IMR-90 (cell line): ENCODE measurements at regions not wholly inside any gene's neighbourhood (a gene's known extent, or its start where the extent isn't known, plus 50 kb on each side); places are given as distances from the start of the nearest gene placed in this dataset.

ENCODE experiments used
- ATAC-seq: fragments of 200-7000 bp; cut with Tn5 transposase; 2 replicates; pipeline ENCODE4 v1.9.1; 2020; ENCODE audit warnings: low read depth, mild to moderate bottlenecking, moderate library complexity
- BruUV-seq: library from RNA; stranded (reverse); fragments of 400-500 nt; replicated peaks from 2 replicates; lab custom pipeline; 2021; lab: Mats Ljungman, UMichigan
- CTCF ChIA-PET: fragments of 300-600 bp; formaldehyde crosslinking; extraction: SDS; loops from one replicate; lab custom pipeline; 2021; ENCODE audit warnings: antibody characterized with exemption; lab: Yijun Ruan, JAX
- POLR2A ChIA-PET: fragments of 300-600 bp; sonication (Branson Sonifier 250); formaldehyde crosslinking; loops from one replicate; lab custom pipeline; 2022; ENCODE audit warnings: antibody characterized with exemption; ENCODE audit not compliant: unreplicated experiment; lab: Charles Lee
- DNase-seq: peaks from one replicate; pipeline ENCODE4 v3.0.0; 2013
- H2AFZ ChIP-seq: replicated peaks from 2 replicates; pipeline ENCODE3; 2013; ENCODE audit warnings: low read length, mild to moderate bottlenecking; ENCODE audit not compliant: poor library complexity
- H2AK5ac ChIP-seq: 2 replicates; pipeline ENCODE4 v1.6.1; 2013; ENCODE audit warnings: low read depth, low read length, inconsistent platforms
- H2AK9ac ChIP-seq: replicated peaks from 2 replicates; pipeline ENCODE3; 2013; ENCODE audit warnings: mild to moderate bottlenecking, low read depth, low read length, moderate library complexity; ENCODE audit not compliant: poor library complexity
- H2BK120ac ChIP-seq: 2 replicates; pipeline ENCODE4 v1.6.1; 2013; ENCODE audit warnings: low read depth, low read length, inconsistent platforms
- H2BK15ac ChIP-seq: 3 replicates; pipeline ENCODE4 v1.6.1; 2013; ENCODE audit warnings: low read depth, low read length, inconsistent platforms
- H2BK20ac ChIP-seq: 2 replicates; pipeline ENCODE4 v1.6.1; 2013; ENCODE audit warnings: low read depth, mild to moderate bottlenecking, inconsistent platforms, low read length, moderate library complexity
- H2BK5ac ChIP-seq: 2 replicates; pipeline ENCODE4 v1.6.1; 2013; ENCODE audit warnings: mild to moderate bottlenecking, low read depth, low read length, inconsistent platforms; ENCODE audit not compliant: poor library complexity, severe bottlenecking
- H3K14ac ChIP-seq: replicated peaks from 2 replicates; pipeline ENCODE4 v1.6.1; 2013; ENCODE audit warnings: low read depth, low read length, inconsistent platforms
- H3K18ac ChIP-seq: 2 replicates; pipeline ENCODE4 v1.6.1; 2013; ENCODE audit warnings: low read depth, low read length, control low read depth
- H3K23ac ChIP-seq: 2 replicates; pipeline ENCODE4 v1.6.1; 2013; ENCODE audit warnings: low read depth, low read length, inconsistent platforms
- H3K27ac ChIP-seq: 2 replicates; pipeline ENCODE4 v1.5.1; 2013; ENCODE audit warnings: mild to moderate bottlenecking, control low read depth, low read length; ENCODE audit not compliant: insufficient read depth
- H3K27me3 ChIP-seq: 2 replicates; pipeline ENCODE4 v1.6.1; 2013; ENCODE audit warnings: low read length; ENCODE audit not compliant: control insufficient read depth, insufficient read depth
- H3K36me3 ChIP-seq: 2 replicates; pipeline ENCODE4 v1.6.1; 2013; ENCODE audit warnings: low read length, mixed read lengths; ENCODE audit not compliant: control insufficient read depth, insufficient read depth
- H3K4ac ChIP-seq: 2 replicates; pipeline ENCODE4 v1.6.1; 2013; ENCODE audit warnings: low read depth, low read length, inconsistent platforms
- H3K4me1 ChIP-seq: 2 replicates; pipeline ENCODE4 v1.6.1; 2013; ENCODE audit warnings: low read length, mixed read lengths; ENCODE audit not compliant: control insufficient read depth, insufficient read depth
- H3K4me2 ChIP-seq: 2 replicates; pipeline ENCODE4 v1.6.1; 2013; ENCODE audit warnings: low read depth, mild to moderate bottlenecking, control low read depth, low read length, moderate library complexity
- H3K4me3 ChIP-seq: 2 replicates; pipeline ENCODE4 v1.5.1; 2013; ENCODE audit warnings: low read depth, mild to moderate bottlenecking, control low read depth, low read length, moderate library complexity; ENCODE audit not compliant: insufficient read depth
- H3K56ac ChIP-seq: 2 replicates; pipeline ENCODE4 v1.6.1; 2013; ENCODE audit warnings: low read length, inconsistent platforms; ENCODE audit not compliant: insufficient read depth; ENCODE audit errors: extremely low read depth
- H3K79me1 ChIP-seq, 2 experiments: 2 replicates each; pipeline ENCODE4 v1.6.1; 2013; ENCODE audit warnings: low read length in 2 of 2, inconsistent platforms in 1 of 2, low read depth in 1 of 2
- H3K9ac ChIP-seq: 2 replicates; pipeline ENCODE4 v1.6.1; 2013; ENCODE audit warnings: low read depth, low read length, control low read depth
- H3K9me1 ChIP-seq: 2 replicates; pipeline ENCODE4 v1.6.1; 2013; ENCODE audit warnings: low read length, inconsistent platforms; ENCODE audit not compliant: insufficient read depth
- H3K9me3 ChIP-seq: 2 replicates; pipeline ENCODE4 v1.6.1; 2013; ENCODE audit warnings: low read length; ENCODE audit not compliant: control insufficient read depth, insufficient read depth
- H4K20me1 ChIP-seq: 2 replicates; pipeline ENCODE4 v1.6.1; 2013; ENCODE audit warnings: low read length, inconsistent platforms; ENCODE audit not compliant: insufficient read depth
- H4K5ac ChIP-seq: 2 replicates; pipeline ENCODE4 v1.6.1; 2013; ENCODE audit warnings: mild to moderate bottlenecking, low read depth, low read length, control low read depth
- H4K8ac ChIP-seq, 2 experiments: 2 replicates each; pipeline ENCODE4 v1.6.1; 2013; ENCODE audit warnings: low read depth in 2 of 2, low read length in 2 of 2, control low read depth in 1 of 2, inconsistent platforms in 1 of 2
- H4K91ac ChIP-seq: 2 replicates; pipeline ENCODE4 v1.6.1; 2013; ENCODE audit warnings: low read depth, low read length, inconsistent platforms; ENCODE audit not compliant: insufficient read depth
- CEBPB ChIP-seq: IDR thresholded peaks from 2 replicates; pipeline ENCODE4 v1.6.1; 2012; ENCODE audit warnings: low read depth, low read length, improper control_type of control experiment
- CHD1 ChIP-seq: IDR thresholded peaks from 2 replicates; pipeline ENCODE4 v1.6.1; 2012; ENCODE audit warnings: low read depth, low read length, improper control_type of control experiment
- ELK1 ChIP-seq: fragments of 150-350 bp; IDR thresholded peaks from 2 replicates; pipeline ENCODE4 v1.6.1; 2016; ENCODE audit warnings: low read depth, mild to moderate bottlenecking, low read length, moderate library complexity, borderline replicate concordance
- MAZ ChIP-seq: IDR thresholded peaks from 2 replicates; pipeline ENCODE4 v1.6.1; 2012; ENCODE audit warnings: low read depth, mild to moderate bottlenecking, low read length, improper control_type of control experiment, moderate library complexity, borderline replicate concordance
- MXI1 ChIP-seq: IDR thresholded peaks from 2 replicates; pipeline ENCODE4 v1.6.1; 2012; ENCODE audit warnings: low read depth, mild to moderate bottlenecking, low read length, moderate library complexity, borderline replicate concordance
- NFE2L2 ChIP-seq: fragments of 150-350 bp; IDR thresholded peaks from 2 replicates; pipeline ENCODE4 v1.6.1; 2016; ENCODE audit warnings: low read depth, mild to moderate bottlenecking, low read length
- POLR2A ChIP-seq: IDR thresholded peaks from 2 replicates; pipeline ENCODE4 v1.6.1; 2012; ENCODE audit warnings: mild to moderate bottlenecking, low read depth, low read length
- RAD21 ChIP-seq: IDR thresholded peaks from 2 replicates; pipeline ENCODE4 v1.6.1; 2012; ENCODE audit warnings: low read length, improper control_type of control experiment
- SMC3 ChIP-seq: fragments of 150-350 bp; IDR thresholded peaks from 2 replicates; pipeline ENCODE4 v1.6.1; 2016; ENCODE audit warnings: low read depth, mild to moderate bottlenecking, antibody characterized with exemption, low read length, moderate library complexity
- WGBS, 2 experiments: methylation state at CpG; one replicate each; pipeline versions ENCODE4 v1.1.5 to v1.1.7; 2013; ENCODE audit warnings: missing lambda C conversion rate in 2 of 2; ENCODE audit not compliant: insufficient read length in 1 of 2; ENCODE audit errors: extremely low coverage in 2 of 2; 5-methylcytosine and 5-hydroxymethylcytosine counted together
- dilution Hi-C: fragments of 300-500 bp; cut with HindIII; formaldehyde crosslinking; loops from one replicate; pipeline ENCODE4 v1.14.3; 2018; ENCODE audit warnings: low sequenced_read_pairs; ENCODE audit not compliant: unreplicated experiment
- in situ Hi-C: fragments of 300-500 bp; cut with MboI; formaldehyde crosslinking; loops from 3 replicates; pipeline ENCODE4 v1.14.3; 2019; ENCODE audit warnings: low sequenced_read_pairs, inconsistent platforms, mixed read lengths
- intact Hi-C: fragments of 100-400 bp; cut with micrococcal nuclease; formaldehyde crosslinking; loops from 2 replicates; pipeline ENCODE4 v1.10.0; 2022
- TF ChIP-seq, protein P1 (sequence below): conservative IDR thresholded peaks from 2 replicates; pipeline ENCODE4 v1.5.1; 2012; ENCODE audit warnings: mild to moderate bottlenecking, low read depth, low read length, improper control_type of control experiment

GRCh38 chr2:123715467-123715982 lies 309.6 kb upstream of the CNTNAP5 start:
- Histone ChIP-seq H3K14ac (no peak overlapping the region), H3K27ac (no peak overlapping the region), H3K9me1 (no peaks in the 10 kb centered on the region), H3K79me1 (no peaks in the 10 kb centered on the region), H2BK20ac (no peak overlapping the region), H3K4me2 (no peak overlapping the region), H3K36me3 (no peaks in the 10 kb centered on the region), H4K20me1 (no peaks in the 10 kb centered on the region), H2AK5ac (no peak overlapping the region), H2BK5ac (no peak overlapping the region), H4K8ac (no peak overlapping the region), H4K5ac (no peak overlapping the region), H3K56ac (no peak overlapping the region), H3K9me3 (peaks cover 1% of the 10 kb centered on the region), H2AFZ (no peak overlapping the region), H3K4me1 (no peaks in the 10 kb centered on the region), H3K23ac (no peak overlapping the region), H2BK15ac (no peak overlapping the region), H4K91ac (no peak overlapping the region), H3K9ac (no peak overlapping the region), H3K27me3 (no peaks in the 10 kb centered on the region), H3K18ac (no peak overlapping the region), H3K4ac (no peak overlapping the region), H3K4me3 (no peak overlapping the region), H2BK120ac (no peak overlapping the region), H2AK9ac (no peak overlapping the region)
- no TSS peak for BruUV-seq
- POLR2A ChIA-PET = no interaction called here
- no peak for TF ChIP-seq POLR2A
- no peak for TF ChIP-seq MXI1
- no peak for TF ChIP-seq RAD21
- TF ChIP-seq, protein P1, sequence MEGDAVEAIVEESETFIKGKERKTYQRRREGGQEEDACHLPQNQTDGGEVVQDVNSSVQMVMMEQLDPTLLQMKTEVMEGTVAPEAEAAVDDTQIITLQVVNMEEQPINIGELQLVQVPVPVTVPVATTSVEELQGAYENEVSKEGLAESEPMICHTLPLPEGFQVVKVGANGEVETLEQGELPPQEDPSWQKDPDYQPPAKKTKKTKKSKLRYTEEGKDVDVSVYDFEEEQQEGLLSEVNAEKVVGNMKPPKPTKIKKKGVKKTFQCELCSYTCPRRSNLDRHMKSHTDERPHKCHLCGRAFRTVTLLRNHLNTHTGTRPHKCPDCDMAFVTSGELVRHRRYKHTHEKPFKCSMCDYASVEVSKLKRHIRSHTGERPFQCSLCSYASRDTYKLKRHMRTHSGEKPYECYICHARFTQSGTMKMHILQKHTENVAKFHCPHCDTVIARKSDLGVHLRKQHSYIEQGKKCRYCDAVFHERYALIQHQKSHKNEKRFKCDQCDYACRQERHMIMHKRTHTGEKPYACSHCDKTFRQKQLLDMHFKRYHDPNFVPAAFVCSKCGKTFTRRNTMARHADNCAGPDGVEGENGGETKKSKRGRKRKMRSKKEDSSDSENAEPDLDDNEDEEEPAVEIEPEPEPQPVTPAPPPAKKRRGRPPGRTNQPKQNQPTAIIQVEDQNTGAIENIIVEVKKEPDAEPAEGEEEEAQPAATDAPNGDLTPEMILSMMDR = no peak
- no peak for TF ChIP-seq CHD1
- TF ChIP-seq SMC3 = no peak
- TF ChIP-seq CEBPB = no peak
- TF ChIP-seq NFE2L2 = no peak
- TF ChIP-seq ELK1 = no peak
- TF ChIP-seq MAZ = no peak
- DNase-seq (no peak), ATAC-seq (no peak)
- WGBS, 2 experiments = no CpG with 5 or more reads among the region's 3 CpGs
- CTCF ChIA-PET = no interaction called here
- in situ Hi-C loops = no loop called here
- dilution Hi-C loops = no loop called here
- intact Hi-C loops = no loop called here
